HG03442 (cell line): ENCODE measurements at regions not wholly inside any gene's neighbourhood (a gene's known extent, or its start where the extent isn't known, plus 50 kb on each side); places are given as distances from the start of the nearest gene placed in this dataset.

ENCODE experiments used
- ATAC-seq: cut with Tn5 transposase; IDR thresholded peaks from one replicate; pipeline ENCODE4 v1.9.1; 2021; ENCODE audit warnings: mild to moderate bottlenecking, moderate library complexity; ENCODE audit not compliant: unreplicated experiment

DNA sequence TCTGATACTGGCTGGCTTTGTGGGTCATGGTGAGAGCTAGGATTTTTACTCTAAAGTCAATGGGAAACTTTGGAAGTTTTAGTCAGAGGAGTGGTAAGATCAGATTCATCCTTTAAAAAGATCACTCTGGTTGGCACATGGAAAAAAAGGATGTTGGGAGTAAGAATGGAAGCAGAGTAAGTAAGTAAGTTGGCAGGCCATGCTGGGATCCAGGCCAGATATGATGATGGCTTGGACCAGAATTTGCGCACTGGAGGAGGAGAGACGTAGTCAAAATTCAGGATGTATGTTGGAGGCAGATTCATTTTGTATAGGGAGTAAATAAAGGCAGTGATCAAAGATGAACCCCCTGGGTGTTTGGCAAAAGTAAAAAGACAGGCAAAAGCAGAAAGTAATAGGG lies 283.3 kb upstream of the THSD7B start:
- no peak for ATAC-seq

DNA sequence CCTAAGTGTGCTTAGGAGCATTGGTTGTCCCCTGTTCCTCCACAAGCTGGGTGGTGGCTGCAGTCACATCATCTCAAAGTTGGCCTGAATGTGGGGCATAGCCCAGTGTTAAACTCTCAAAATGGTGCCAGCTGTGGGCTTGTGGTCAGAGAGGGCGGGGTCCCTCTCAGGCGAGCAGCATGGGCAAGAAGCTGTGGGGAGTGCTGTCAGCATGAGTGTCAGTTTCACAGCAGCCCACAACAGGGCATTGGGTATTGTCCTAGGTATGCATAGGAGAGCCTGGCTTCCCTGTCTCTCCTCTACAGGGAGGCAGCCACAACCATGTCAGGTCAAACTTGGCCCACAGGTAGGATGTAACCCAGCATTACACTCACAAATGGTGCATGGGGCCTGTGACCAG lies 285.6 kb upstream of the THSD7B start:
- ATAC-seq, result no peak

DNA sequence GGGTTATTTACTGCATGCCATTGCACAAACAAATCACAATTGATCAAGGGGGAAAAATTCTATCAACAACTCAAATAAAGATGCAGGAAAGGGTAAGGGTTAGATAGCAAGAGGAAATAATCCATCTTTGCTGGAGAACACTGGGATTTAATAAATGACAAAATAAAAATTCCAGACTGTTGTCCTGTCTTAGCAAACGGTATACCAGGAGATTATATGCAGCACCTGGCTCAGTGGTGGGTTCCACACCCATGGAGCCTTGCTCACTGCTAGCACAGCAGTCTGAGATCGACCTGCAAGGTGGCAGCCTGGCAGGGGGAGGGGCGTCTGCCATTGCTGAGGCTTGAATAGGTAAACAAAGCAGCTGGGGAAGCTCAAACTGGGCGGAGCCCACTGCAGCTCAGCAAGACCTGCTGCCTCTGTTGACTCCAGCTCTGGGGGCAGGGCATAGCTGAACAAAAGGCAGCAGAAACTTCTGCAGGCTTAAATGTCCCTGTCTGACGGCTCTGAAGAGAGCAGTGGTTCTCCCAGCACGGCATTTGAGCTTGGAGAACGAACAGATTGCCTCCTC lies 296.5 kb upstream of the THSD7B start:
- no peak for ATAC-seq

DNA sequence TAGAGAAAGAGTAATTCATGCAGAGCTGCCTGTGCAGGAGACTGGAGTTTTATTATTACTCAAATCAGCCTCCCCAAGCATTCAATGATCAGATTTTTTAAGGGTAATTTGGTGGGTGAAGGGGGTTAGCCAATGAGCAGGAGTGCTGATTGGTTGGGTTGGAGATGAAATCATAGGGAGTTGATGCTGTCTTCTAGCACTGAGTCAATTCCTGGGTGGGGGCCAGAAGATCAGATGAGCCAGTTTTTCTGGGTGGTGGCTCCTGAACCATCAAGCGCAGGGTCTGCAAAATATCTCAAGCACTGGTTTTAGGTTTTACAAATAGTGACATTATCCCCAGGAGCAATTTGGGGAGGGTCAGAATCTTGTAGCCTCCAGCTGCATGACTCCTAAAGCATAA lies 312.8 kb upstream of the THSD7B start:
- no peak for ATAC-seq

DNA sequence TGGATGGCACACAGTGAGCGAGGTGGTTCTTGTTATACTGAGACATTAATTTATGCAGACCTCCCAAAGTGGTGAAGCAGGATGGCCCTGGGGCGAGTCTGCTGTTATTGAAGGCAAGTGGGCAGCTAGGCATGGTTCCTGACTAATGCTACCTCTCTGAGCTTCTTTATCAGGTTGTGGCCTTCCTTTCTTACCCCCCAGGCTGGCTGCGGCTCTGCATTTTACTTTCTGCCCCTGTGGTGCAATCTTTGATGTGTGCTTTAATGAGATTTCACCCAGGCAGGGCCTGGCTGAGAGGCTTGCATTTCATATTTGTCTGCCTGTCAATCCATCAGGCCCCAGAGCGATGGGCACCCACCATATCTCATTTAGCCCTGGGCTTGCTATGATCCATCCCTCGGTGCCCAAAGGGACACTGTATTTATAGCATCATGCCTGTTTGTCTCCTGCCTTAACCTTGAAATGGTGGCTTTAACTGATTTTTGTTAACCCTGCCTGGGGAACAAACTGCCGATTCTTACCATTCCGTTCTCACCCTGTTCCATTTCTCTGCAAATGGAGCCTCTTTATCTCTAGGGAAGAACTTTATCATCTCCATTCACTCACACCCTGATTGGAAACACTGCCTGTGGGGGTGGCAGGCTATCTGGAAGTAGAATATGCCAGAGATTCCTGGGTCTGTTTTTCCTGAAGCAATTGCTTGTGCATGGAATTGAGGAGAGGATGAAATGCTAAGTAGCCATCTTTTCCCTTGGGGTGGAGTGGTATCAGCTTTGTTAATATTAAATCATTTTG lies 316.2 kb upstream of the THSD7B start:
- ATAC-seq, result no peak

DNA sequence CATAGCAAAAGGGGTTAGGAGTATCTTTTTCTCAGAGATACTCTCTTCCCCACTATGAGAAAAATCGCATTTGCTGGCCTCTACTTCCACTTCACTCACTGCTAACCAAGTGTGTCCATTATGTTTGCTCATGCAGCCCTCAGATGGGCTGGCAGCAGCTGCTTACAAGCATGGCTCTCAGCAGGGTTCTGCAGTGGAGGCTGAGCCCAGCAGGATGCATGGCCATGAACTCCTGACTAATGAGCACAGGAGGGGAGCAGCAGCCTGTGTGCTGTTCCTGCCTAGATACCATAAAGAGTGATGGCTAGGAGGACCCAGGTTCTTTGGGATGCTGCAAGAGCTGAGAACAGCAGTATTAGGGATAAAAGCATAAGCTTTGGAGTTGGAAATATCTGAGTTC lies 316.9 kb upstream of the THSD7B start:
- no peak for ATAC-seq

DNA sequence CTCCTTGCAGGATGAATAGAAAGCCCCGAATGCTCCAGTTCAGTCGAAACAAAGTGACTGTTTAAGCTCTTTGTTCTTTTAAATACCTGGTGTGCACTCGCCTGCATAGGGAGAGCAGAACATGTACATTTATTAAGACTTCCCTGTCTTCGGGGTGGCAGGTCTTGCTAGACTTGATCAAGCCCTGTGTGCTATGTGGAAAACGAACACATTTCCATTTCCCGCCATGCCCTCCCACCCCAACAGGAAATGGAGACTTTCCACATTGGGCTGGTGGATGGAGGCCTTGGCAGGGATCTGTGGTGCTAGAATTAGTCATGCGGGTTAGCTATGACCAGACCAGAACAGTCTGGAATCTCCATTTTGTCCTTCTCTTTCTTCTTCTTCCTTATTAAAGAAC lies 321.0 kb upstream of the THSD7B start:
- no peak for ATAC-seq

DNA sequence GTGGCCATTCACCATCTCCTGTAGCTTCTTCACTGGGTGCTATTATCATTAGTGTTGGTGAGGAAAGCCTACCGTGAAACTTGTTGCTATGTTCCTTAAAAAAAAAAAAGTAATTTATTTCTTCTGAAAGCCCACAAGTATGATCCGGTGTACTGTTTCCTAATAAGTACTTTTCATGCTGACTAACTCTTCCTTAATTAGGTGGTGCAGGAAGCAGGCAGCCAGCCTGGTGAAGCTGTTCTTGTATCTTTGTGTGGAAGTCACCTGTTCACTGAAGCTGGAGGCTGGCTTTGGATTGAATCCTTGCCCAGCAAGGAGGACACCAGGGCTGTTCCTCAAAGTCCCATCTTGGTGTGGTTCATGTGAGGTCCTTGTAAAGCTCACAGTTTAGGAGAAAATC lies 321.7 kb upstream of the THSD7B start:
- ATAC-seq, result no peak

DNA sequence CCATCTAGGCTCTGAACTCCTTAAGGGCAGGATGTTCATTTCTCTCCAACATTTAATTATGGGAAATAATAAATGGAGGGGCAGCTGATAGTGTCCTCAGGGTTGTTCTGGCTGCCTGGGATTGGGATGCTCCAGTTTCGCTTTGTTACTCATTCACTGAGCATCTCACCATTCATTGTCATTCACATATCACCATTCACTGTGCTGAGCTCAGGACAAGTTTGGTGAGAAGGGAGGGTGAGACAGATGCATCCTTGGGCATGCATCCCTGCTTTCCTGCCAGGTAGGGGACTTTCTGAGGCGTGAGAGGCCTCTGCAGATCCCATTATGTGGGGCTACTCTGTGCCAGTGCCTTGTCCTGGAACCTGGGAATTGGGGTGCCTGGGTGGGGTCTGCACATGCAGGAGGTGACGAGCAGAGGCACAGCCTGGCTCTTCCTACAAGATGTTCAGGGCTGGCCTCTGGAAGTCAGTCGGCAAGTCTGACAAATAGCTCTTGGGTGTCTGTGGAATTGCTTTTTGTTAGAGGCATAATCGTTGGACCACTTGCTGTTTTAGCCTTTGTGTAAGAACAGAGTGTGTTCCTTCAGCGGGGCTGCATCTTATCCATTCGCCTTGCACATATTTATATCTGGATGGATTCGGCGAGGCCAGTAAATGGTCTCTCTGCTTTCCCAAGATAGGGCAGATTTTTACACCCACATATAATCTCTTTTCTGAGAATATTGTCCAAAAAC lies 323.2 kb upstream of the THSD7B start:
- ATAC-seq, result no peak

DNA sequence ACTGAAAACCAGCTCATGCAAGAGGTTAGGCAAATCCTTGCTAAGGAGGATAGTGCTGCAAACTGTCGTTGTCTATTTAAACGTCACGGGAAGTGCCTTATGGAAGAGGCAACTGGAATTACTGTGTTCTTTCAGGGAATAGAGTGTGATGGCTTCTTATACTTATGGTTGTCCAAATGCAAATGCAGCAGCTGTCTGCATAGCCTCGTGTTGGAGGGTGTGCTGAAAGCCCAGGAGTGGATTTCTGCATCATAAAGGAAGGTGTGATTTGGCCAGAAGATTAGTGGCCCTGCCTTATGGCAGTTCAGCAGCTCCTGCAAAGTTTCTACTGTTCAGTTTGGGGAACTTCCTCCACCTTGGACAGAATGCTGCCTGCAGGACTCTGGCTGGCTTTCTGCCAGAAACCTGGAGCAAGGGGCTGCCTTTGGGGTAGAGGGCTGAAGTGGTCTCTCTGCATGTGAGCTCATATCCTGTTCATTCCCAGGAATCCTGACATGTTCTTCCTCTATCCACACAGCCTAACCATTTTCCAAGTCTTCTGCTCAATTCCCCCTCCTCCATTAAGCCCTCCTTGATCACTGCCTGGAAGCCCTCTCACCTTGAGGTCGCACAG lies 321.2 kb upstream of the CXCR4 start:
- ATAC-seq, result no peak

DNA sequence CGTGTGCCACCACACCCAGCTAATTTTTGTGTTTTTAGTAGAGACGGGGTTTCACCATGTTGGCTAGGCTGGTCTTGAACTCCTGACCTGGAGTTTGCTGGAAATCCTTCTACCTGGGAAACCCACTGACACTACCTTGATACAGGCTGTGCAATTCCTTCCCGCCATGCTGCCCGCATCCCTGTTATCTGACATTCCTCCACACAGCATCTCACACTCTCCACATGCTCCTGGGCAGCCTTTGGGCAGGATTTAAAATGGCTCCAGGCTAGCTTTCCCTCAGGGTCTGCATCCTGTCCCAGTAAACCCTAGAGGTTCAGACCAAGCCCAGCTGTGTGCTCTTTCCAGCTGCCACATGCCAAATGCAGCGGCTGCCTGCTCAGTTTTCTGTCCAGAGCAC lies 319.5 kb upstream of the CXCR4 start:
- ATAC-seq, result no peak

DNA sequence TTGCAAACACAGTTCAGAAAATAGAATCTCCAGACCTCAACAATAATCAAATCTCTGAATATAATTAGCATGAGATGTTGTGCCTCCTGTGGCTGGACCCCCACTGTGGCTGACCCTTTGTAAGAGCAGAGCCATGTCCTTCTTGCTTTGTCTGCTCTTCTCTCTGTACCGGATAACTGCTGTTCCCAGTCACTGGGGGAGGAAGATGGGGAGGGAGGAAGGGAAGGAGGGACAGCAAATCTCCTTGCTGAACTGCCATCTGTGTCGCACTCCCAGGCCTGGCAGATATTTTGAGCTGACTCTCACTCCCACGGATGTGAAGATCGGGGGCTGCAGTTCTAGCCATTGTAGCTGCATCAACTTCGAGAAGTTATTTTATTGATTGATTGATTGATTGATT lies 319.0 kb upstream of the CXCR4 start:
- ATAC-seq, result no peak

DNA sequence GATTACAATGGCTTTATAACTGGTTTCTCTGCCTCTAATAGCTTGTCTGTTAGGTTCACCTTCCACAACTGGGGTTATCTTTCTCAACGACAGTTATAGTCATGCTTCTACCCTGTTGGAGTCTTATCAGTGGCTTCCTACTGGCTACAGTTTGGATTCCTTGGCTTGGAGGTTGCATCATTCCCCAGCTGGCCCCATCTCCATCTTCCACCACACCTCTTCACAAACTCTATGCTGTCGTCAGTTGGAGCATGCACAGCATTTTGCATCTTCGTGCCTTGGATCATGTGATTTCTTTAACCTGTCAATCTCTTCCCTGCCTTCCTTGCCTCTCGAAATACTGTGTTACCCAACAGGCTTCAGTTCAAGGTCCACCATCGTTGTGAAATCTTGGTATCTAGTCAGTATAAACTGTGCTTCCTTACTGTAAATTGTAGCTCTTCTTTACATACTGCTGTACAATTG lies 316.3 kb upstream of the CXCR4 start:
- no peak for ATAC-seq

DNA sequence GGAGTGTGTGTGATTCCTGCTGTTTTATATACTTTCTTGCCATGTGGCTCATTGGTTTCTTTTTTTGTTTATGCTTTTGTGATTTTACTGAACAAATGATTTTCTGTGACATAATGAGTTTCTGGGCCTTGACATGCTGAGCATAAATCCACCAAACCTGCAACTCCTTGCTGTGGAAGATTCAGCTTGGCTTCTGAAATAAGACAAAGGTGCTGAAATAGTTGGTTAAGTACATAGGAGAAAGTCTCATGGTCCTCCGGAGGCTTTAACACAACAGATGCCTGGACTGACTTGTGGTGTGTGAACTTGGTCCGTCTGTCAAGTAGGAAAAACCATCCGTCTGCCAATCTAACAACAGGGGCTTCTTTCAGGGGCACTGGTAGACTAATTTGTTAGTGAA lies 315.3 kb upstream of the CXCR4 start:
- no peak for ATAC-seq

DNA sequence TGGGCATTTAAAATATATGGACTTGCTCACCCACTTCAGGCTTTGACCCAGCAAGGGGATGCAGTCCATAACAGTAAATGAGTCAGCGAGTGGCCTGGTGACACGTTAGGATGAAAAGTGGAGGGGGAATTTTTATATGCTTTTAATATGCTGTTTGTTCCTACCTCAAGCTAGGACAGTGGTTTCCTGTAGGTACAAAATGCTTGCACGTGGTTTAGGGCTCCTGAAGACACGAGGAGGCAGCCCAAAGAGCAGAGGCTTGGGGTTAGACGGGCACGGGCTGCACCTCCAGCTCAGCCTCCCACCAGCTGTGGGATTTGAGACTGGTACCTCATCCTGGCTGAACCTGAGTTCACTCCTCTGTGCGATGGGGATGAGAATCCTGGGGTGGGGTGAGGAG lies 306.2 kb upstream of the CXCR4 start:
- ATAC-seq, result no peak

DNA sequence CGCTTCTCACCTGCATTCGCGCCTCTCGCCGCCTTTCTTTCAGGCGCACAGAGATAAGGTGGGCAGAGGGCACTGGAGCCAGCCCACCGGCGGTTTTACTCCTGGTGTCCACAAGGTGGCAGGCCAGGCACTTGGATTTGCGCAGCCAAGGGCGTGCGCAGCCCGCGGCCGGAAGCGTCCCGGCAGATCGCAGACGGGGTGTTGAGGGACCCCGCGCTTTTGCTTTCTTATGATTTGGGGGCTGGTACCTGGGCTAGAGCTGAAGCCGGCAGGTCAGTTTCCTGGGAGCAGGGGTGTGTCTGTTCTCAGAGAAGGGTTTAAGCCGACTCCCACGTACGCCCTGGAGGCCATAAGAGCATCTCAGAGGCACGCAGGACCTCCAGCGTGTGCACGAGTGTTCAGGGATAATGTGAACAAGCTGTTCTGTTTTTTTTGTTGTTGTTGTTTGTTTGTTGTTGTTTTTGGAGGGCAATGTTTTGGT lies 305.6 kb upstream of the CXCR4 start:
- ATAC-seq, result peak; percentile 99

DNA sequence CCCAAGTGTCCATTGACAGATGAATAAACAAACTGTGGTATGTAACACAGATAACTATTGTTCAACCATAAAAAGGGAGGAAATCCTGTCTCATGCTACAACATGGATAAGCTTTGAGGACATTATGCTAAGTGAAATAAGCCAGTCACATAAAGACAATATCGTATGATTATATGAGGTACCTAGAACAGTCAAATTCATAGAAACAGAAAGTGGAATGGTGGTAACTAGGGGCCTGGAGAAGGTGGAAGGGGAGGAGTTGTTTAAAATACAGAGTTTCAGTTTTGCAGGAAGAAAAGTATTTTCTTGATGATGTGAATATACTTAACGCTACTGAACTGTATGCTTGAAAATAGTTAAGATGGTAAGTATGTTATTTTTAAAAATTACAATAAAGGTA lies 304.6 kb upstream of the CXCR4 start:
- no peak for ATAC-seq

DNA sequence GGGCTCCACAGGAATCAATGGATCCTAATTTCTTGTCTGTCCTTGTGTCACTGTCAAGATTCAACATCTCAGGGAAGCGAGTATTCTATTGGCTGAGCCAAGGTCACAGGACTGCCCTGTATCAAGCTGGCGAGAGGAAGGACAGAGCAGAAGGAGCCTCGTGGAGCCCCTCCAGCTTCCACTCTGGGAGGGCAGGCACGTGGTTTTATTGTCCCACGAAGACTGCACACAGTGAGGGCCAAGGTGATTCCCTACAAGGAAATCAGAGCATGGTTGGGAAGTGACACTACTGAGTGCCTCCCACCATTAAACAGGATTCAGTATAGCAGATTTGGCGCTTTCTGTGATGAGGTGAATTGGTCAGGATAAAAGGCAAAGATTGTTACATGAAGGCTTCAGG lies 302.4 kb upstream of the CXCR4 start:
- ATAC-seq, result no peak

DNA sequence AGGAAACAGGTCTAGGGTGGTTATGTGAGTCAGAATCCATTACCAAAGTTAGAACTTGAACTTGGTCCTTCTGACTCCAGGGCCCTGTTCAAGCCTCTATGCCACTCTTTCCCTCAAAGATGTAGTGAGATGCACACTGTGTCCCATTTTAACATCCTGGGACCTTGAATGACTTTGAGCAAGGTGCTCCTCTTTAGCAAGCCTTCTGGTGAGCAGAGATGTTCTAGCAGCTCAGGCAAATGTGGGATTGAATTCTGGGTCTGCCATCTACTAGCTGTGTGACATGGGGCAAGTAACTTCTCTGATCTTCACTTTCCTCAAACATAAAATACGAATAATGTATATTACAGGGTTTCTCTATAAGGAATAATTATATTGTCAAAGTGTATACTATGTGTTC lies 294.0 kb upstream of the CXCR4 start:
- ATAC-seq, result no peak

DNA sequence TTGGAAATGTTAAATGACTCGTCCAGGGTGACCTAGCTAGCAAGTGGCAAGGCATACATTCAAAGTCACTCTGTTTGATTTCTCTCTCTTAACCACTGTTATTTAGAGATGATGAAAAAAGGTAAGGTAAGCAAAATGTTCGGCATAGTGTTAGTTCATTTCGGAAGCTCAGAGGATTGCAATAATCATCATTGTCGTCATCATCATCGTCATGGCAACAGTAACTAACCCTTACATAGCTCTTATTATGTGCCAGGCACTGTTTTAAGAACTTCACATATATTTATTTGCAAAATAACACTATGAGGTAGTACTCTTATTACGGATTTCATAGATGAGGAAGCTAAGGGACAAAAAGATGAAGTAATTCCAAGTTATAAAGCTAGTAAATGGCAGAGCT lies 292.7 kb upstream of the CXCR4 start:
- no peak for ATAC-seq

DNA sequence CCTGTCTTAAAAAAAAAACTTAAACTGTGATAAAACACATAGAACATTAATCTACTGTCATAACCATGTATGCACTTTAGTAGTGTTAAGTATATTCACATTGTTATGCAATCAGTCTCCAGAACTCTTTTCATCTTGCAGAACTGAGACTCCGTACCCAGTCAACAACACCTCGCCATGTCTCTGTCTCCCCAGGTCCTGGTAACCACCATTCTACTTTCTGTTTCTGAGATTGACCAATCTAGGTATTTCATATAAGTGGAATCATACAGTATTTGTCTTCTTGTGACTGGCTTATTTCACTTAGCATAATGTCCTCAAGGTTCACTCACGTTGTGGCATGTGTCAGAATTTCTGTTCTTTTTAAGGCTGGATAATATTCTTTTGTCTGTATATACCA lies 290.8 kb upstream of the CXCR4 start:
- peak; percentile 61 for ATAC-seq

DNA sequence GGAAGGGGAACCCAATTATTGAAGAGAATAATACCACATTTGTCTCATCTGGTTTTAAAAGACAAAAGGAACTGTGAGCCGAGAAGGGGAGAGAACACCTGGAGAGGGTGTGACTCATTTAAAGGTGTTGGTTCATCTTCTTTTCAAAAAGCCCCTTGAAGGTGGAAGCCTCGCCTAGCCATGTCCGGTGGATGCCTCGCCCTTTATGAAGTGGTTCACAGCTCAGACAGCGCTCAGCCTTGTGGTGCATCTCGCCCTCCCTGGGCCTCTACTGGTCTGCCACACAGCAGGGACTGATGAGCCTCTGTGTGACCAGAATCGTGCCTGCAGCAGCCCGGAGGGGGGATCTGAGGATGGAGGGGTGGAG lies 290.0 kb upstream of the CXCR4 start:
- ATAC-seq, result peak; percentile 45
